ENCODE measurements at regions not wholly inside any gene's neighbourhood (a gene's known extent, or its start where the extent isn't known, plus 50 kb on each side); places are given as distances from the start of the nearest gene placed in this dataset.

- DNase-seq (ENCODE audit: low read depth in 4 of 4, low spot score in 3 of 4) = no peak
These were observed 117.5 kb upstream of the TOP3B start for GRCh38 chr22:22099833-22100812.

DNA sequence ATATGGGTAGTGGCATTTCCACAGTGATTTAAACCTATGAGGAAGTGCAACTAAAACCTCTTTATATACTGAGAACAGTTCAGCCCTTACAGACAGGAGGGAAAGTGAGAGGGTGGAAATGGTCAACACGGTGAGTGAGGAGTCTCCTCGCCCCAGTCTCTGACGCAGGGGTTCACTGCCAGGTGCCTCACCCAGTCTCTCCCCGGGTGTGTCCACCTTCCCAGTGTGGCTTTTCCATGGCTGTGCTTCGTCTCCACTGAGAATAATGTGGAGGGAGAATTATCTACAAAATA is 116.6 kb upstream of the TOP3B start:
- no peak for DNase-seq (ENCODE audit: low read depth in 4 of 4, low spot score in 3 of 4)

- DNase-seq (ENCODE audit: low read depth in 4 of 4, low spot score in 3 of 4) = no peak
These were observed 116.0 kb upstream of the TOP3B start for GRCh38 chr22:22098457-22099193.

DNA sequence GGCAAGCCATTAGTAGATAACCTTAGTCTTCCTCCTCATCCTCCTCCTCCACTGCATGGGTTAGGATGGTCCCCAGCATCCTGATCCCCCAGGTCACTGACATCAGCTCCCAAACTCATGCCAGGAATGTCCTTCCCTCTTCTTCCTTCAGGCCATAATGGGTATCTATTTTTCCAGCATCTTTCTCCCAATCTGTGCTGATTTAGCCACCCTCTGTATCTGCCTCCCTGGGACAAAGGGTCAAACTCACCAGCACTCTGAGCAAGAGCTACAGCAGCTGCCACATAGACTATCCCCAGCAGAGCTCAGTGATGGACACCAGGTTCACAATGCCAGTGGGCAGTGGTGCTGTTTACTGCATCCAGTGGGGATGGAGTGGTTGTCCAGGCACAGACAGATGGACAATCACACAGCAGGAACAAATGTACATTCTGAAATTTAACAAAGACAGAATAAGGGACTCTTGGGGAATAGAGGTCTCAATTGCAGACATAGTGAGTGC is 115.2 kb upstream of the TOP3B start:
- DNase-seq (ENCODE audit: low read depth in 4 of 4, low spot score in 3 of 4) = no peak

- DNase-seq (ENCODE audit: low read depth in 4 of 4, low spot score in 3 of 4) = no peak
These were observed 112.3 kb upstream of the TOP3B start for GRCh38 chr22:22094921-22095320.

DNA sequence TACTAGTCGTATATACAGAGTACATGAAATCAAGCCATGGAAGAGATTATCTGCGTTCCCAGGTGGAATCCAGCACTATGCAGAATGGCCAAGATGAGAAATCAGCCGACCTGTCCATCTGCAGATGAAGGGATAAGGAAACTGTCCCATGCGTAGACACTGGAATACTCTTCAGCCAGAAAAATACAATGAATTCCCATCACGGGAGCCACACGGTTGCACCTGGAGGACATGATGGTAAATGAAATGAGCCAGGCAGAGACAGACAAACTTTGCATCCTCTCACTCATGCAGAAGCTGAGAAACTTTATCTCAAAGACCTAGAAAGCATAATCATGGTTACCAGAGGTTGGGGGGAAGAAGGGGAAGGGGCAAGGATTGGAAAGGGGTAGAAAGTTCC is 111.9 kb upstream of the TOP3B start:
- no peak for DNase-seq (ENCODE audit: low read depth in 4 of 4, low spot score in 3 of 4)

GRCh38 chr22:22093743-22094142 is 111.2 kb upstream of the TOP3B start:
- no peak for DNase-seq (ENCODE audit: low read depth in 4 of 4, low spot score in 3 of 4)

- DNase-seq (ENCODE audit: low read depth in 4 of 4, low spot score in 3 of 4) = no peak
These were observed 110.4 kb upstream of the TOP3B start for GRCh38 chr22:22092974-22093373.

- DNase-seq (ENCODE audit: low read depth in 4 of 4, low spot score in 3 of 4) = no peak
These were observed 109.5 kb upstream of the TOP3B start for GRCh38 chr22:22092101-22092500.

DNA sequence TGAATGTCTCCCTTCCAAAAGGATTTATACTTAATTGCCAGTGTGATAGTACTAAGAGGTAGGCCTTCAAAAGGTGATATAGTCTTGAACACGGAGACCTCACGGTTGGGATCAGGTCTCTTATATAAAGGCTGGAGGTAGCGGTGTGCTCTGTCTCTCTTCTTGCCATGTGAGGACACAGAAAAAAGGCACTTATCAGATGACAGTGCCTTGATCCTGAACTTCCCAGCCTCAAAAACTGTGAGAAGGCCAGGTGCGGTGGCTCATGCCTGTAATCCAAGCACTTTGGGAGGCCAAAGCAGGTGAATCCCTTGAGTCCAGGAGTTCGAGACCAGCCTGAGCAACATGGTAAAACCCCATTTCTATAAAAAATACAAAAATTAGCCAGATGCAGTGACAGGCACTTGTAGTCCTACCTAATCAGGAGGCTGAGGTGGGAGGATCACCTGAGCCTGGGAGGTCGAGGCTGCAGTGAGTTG is 108.9 kb upstream of the TOP3B start:
- no peak for DNase-seq (ENCODE audit: low read depth in 4 of 4, low spot score in 3 of 4)

- DNase-seq (ENCODE audit: low read depth in 4 of 4, low spot score in 3 of 4) = no peak
These were observed 108.2 kb upstream of the TOP3B start for GRCh38 chr22:22090650-22091399.

DNA sequence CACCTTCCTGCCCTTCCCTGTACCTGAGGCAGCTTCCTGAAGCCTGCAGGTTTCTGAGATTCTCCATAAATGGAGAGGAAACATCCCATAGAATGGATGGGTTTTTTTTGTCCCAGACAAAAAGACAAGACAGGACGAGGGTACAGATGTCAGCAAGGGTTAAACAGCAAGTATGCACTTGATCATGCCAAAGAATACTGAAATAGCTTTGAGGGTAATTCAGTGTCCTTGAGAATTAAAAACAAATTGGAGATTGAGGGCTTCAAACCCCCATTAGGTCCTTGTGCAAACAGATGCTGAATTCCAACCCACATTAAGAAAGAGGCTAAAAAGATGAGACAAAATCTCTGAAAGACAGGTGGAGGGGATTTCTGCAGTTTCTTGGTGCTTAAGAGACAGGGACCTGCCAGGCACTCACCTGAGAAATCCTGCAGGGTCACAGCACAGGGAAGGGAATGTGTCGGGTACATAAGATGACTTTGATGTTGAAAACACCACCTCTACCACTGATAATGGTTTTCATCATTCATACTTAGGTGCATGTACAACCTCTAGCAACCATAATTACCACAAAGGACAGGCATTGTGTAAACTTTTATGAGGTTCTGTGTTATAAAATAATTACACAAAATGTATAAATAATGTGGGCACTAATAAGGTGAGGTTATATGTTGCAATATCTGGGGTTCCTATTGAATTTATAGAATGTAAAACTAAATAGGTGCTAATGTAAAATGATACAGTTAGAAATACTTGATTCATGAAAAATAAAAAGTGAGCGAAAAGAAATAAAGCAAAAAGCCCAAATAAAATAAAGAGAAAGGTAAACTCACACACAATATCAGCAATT is 107.1 kb upstream of the TOP3B start:
- DNase-seq (ENCODE audit: low read depth in 4 of 4, low spot score in 3 of 4) = no peak

DNA sequence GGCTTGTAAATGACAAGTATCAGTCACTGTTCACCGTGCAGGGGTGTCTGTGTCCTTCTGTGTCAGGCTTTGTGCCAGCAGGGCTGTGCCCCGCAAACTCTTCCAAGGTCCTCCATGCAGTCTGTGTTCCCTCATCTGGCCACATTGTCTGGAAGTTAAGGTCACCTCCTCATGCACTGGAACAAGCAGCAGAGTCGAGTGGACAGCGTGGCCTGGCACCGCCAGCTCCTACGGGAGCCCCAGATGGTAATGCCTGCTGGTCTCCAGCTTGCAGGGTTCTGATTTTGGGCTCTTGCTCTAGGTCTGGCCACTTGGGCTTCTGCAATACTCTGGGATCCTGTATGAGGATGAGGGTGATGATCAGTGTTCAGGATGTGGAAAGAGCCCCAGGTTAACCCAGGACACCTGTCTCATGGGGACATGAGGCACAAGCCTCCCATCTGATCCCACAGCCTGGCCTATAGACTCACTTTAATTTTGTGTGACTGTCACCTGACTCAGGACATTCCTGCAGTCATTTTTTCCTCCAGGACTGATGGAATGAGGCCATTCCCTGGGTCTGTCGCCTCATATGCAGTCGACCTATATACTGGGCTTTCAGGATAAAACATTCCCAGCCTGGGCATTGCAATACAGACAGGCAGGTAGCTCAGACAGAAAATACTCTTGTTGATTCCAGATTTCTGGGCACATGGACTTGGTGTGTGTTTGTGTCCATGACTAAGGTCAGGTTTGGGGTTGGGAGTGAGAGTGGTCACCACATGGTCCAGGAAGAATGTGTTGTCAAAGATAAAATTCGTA is 106.3 kb upstream of the TOP3B start:
- no peak for DNase-seq (ENCODE audit: low read depth in 4 of 4, low spot score in 3 of 4)

- DNase-seq (ENCODE audit: low read depth in 4 of 4, low spot score in 3 of 4) = no peak
These were observed 105.5 kb upstream of the TOP3B start for GRCh38 chr22:22087854-22088657.

DNA sequence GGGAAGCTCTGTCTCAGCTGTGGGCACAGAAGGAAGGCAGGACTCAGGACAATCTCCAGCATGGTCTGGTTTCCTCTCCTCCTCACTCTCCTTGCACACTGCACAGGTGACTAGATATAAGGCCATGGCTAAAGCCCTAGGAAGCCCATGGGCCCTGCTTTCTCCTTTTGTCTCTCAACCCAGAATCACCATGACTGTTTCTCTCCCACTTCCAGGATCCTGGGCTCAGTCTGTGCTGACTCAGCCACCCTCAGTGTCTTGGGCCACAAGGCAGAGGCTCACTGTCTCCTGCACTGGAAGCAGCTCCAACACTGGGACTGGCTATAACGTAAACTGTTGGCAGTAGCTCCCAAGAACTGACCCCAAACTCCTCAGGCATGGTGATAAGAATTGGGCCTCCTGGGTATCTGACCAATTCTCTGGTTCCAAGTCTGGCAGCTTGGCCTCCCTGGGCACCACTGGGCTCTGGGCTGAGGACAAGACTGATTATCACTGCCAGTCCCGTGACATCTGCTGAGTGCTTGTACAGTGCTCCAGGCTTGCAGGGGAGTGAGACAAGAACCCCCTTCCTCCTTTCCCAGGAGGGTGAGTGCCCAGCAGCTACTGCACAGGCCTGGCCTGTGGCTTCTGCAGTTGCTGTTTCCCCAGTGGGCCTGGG is 104.0 kb upstream of the TOP3B start:
- no peak for DNase-seq (ENCODE audit: low read depth in 4 of 4, low spot score in 3 of 4)

- no peak for DNase-seq (ENCODE audit: low read depth in 4 of 4, low spot score in 3 of 4)
These were observed 103.3 kb upstream of the TOP3B start for GRCh38 chr22:22085702-22086500.

DNA sequence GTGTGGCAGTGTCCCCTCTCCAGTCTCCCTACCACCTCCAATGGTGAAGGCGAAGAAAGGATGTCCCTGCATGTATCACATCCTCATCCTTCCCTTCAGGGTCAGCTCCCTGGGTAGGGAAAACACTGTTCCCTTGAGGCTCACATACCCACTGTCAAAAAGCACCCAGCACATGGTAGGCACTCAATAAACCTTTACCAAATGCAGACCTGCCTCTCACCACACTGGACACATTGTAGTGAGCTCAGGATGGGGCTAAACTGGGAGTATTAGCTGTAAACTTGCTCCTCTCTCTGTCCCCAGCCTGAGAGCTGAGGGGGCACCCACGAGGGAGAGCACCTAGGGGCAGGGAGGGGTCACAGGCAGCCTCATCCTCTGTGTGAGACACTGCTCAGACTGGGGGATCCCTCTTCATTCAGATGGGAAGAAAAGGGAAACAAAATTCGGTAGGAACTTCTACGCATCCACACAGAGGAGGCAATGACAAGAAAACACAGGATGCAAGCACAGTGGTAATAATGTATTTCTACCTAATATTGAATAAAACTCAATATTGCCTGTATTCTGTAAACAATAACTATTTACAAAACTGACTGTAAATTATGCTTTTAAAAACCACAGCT is 101.6 kb upstream of the TOP3B start:
- no peak for DNase-seq (ENCODE audit: low read depth in 4 of 4, low spot score in 3 of 4)
